ENCODE measurements at regions not wholly inside any gene's neighbourhood (a gene's known extent, or its start where the extent isn't known, plus 50 kb on each side); places are given as distances from the start of the nearest gene placed in this dataset.
"Not testable (repeated sequence)": the region's sequence is repeated elsewhere in the genome, so short reads cannot be mapped to it uniquely, and the experiment has no call there.

- not testable (repeated sequence) for TF ChIP-seq TCF4 (CRISPR knock-in tag; IDR thresholded peaks at IDR 0.05; ENCODE audit: borderline replicate concordance); ARNTL (CRISPR knock-in tag; IDR thresholded peaks at IDR 0.05; ENCODE audit: borderline replicate concordance, low read depth); PATZ1 (CRISPR knock-in tag; IDR thresholded peaks at IDR 0.05; ENCODE audit: borderline replicate concordance); ESRRG (CRISPR knock-in tag; IDR thresholded peaks at IDR 0.05); POU6F1 (CRISPR knock-in tag; IDR thresholded peaks at IDR 0.05; ENCODE audit: borderline replicate concordance, low read depth); ZNF70 (CRISPR knock-in tag; IDR thresholded peaks at IDR 0.05); ZFP30 (CRISPR knock-in tag; IDR thresholded peaks at IDR 0.05); SNAI2 (CRISPR knock-in tag; IDR thresholded peaks at IDR 0.05); CREB5 (CRISPR knock-in tag; IDR thresholded peaks at IDR 0.05; ENCODE audit: low read depth); ZNF565 (CRISPR knock-in tag; conservative IDR thresholded peaks at IDR 0.05; ENCODE audit: low read depth)
These were observed 96.6 kb downstream of the TLR5 start for GRCh38 chr1:223046463-223046862.
